Renal cortex interstitium (tissue), 11 donors: ENCODE measurements at regions not wholly inside any gene's neighbourhood (a gene's known extent, or its start where the extent isn't known, plus 50 kb on each side); places are given as distances from the start of the nearest gene placed in this dataset.
"Not testable (repeated sequence)": the region's sequence is repeated elsewhere in the genome, so short reads cannot be mapped to it uniquely, and the experiment has no call there.

Source experiments
- DNase-seq, 11 donors: peaks; one replicate each; pipeline ENCODE4 v3.0.0-alpha.2; 2013; ENCODE audit warnings: low read depth in 9 of 11, low spot score in 4 of 11; ENCODE audit errors: extremely low read depth in 1 of 11

DNA sequence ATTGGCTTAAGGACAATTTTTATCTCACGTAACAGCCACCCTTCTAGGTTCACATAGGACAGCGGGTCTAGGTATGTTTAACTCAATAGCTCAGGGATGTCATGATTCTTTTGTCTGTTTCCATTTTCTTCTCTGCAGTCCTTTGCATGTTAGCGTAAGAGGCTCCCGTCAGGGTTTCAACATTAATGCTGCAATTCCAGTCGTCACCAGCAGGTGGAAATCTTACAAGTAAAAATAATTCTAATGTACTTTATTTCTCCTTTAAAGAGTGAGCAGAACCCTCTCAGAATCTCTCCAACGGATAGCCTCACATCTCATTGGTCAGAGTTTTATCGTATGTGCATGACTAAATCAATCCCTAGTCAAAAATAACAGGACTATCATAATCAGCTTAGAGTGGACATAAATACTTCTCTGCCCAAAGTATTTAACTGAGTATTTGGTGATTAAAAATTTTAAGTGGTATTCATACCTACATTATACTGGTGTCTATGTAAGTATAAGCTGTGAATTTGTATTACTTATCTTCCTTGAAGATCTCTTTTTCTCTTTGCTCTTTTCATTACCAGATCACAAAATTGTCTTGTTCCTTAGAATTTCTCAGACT, 487.2 kb upstream of the GCFC2 start:
- DNase-seq: peak; percentile 46 to 83 (median 63)

DNA sequence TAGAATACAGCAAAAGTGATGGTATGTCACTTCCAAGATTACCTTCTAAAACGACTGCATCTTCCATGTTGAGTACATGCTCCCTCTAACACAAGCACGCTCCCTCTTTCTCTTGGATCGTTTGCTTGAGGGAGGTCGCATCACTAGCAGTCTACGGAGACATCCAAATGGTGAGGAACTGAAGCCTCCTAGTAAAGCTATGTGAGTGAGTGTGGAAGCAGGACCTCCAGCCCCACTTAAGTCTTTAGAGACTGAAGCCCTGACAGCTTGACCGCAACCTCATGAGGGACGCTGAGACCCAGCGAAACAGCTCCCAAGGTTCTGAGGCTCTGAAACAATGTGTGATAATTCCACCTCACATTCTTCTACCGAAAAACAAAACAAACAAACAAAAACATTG, 486.7 kb upstream of the GCFC2 start:
- no peak for DNase-seq

DNA sequence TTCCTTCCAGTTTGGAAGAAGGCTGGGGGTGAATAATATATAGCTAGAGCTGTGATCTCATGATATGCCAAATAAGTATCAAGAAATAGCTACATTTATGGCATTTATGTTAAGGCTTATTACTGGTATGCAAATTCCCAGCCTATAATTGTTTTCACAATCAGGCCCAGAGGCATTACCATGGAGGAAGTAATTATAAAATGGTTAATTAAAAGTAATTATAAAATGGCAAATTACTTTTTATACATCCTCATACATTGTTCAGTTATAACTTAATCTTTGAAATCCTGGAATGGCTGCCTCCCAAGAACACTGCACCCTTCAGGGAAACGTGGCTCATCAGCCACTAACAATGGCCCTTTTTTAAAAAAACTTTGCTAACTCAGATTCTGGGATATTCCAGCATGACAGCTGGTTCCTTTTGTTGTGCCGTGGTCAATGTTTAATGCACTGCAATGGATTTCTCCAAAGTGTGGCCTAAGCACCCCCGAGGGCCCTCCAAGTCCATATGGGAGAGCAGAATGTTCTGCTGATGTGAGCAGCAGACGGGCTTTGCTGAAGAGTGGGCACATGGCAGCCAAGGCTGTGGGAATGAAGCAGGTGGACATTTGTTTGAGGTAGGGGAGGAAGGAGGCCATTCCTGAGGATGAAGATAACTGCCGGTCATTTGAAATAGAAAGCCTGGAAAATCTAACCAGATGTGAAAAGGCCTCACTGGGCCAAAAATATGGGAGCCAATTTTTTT, 483.5 kb upstream of the GCFC2 start:
- DNase-seq: no peak

DNA sequence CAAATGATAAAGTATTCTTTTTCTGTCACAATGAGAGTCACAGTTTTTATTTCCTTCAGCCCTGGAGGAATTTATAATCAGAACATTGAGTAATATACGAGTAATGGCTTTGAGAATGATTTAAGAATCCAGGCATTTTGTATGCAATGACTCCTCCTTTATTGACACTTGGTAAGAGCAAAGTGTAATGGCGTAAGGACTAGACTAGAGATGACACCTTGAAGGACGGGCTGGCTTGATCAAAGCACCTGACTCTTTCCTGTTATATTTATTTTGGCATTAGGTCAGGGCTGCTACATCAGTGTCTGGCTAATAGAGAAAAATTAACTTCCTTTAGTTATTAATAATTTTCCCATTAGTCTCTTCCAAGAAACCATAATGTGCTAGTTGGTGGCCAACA, 482.4 kb upstream of the GCFC2 start:
- no peak for DNase-seq

DNA sequence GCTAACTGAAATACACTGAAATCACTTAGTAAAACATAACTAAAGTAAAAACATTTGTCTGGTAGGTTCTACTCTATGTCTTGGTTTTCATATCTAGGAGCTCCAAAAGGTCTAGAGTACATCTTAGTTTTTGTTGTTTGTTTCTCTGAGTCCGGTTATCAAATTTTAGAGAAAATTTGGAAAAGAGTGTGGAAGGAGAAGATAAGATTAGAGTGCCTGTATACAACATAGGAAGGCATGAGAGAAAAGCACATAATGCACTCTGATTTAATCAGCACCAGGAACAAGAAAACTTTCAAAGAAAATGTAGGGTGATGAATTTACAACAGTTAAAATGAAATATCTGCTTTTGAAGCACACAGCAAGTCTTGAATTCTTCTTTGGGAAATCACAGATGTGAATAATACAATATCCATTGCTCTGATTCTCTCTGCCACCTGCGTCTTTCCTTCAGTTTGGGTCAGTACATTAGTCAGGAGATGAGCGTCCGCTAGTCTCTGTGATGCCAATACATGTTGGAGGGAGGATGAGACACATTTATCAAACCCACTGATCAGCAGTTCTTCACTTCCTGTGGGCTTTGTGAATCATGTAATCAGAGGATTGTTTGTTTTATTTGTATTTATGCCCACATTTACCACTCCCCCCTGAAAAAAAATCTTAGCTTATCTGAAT, 477.8 kb upstream of the GCFC2 start:
- DNase-seq: no peak

DNA sequence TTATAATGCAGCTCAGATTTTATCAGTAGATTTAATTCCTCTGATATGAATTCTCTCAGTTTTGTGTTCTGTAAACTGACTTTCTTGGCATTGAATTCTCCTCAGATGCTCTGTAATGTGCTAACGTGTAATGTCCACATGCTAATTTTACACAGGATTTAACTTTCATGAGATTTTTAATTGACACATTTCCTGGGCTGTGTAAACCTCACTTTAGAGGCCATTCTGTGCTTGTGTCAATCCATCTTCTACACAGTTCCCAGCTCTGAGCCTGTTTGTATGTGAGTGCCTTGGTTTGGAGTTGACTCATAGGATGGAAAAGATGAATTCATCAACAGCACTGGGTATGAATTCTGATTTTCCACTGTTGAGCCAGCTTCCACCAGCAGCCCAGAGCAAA, 476.7 kb upstream of the GCFC2 start:
- DNase-seq: no peak

DNA sequence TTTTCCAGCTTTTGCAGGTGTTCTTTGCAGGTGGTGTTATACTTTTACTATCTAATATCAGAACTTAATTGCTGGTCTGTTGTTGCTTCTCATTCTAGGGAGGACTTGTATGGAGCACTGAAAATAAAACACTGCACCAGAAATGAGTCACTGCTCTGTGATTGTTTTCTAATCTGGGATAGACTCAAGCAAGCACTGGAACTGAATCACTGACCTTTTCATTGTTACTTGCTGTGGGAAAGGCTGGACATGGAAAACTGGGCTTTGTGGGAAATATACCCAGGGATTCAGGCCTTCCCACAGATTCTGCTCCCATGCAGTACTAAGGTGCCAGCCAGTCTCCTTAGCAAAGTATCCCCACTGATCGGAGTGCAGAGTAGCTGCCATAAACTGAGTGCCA, 470.0 kb upstream of the GCFC2 start:
- no peak for DNase-seq

DNA sequence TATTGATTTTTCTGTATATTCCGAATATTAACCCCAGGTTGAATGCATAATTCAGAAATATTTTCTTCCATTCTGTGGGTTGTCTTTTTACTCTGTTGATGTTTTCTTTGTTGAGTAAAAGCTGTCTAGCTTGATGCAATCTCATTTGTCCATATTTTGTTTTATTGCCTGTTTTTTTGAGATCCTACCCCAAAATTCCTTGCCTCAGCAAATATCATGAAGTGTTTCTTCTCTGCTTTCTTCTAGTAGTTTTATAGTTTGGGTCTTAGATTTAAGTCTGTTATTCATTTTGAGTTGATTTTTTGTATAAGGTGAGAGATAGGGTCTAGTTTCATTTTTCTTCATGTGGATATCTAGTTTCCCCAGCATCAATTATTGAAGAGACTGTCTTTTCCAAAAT, 467.9 kb upstream of the GCFC2 start:
- DNase-seq: no peak

DNA sequence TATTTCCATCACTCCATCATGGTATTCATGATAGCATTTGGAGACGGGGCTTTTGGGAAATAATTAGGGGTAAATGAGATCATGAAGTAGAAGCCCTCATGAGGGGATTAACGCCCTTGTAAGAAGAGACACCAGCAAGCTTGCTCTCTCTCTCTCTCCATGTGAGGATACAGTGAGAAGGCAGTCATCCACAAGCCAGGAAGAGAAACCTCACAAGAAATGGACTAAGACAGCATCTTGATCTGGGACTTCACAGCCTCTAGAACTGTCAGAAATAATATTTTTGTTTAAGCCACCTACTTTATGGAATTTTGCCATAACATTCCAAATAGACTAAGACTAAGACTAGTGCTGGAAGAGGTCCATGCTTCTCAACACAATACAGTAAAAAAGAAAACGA, 464.6 kb upstream of the GCFC2 start:
- no peak for DNase-seq

DNA sequence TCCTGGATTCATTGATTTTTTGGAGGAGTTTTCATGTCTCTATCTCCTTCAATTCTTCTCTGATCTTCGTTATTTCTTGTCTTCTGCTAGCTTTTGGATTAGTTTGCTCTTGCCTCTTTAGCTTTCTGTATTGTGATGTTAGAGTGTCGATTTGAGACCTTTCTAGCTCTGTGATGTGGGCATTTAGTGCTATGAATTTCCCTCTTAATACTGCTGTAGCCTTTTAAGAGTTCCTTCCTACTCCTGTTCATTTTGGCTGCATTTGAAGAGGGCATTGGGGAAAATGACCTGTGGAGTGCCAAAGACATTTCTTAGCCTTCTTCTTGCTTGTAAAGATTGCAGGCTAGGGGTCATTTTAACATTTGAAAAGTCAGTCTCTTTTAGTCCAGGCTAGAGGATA, 463.8 kb upstream of the GCFC2 start:
- no peak for DNase-seq

DNA sequence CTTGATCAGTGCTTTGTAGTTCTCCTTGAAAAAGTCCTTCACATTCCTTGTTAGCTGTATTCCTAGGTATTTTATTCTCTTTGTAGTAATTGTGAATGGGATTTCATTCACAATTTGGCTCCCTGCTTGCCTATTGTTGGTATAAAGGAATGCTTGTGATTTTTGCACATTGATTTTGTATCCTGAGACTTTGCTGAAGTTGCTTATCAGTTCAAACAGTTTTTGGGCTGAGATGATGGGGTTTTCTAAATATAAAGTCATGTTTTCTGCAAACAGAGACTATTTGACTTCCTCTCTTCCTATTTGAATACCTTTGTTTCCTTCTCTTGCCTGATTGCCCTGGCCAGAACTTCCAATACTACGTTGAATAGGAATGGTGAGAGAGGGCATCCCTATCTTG, 462.5 kb upstream of the GCFC2 start:
- not testable (repeated sequence) for DNase-seq

DNA sequence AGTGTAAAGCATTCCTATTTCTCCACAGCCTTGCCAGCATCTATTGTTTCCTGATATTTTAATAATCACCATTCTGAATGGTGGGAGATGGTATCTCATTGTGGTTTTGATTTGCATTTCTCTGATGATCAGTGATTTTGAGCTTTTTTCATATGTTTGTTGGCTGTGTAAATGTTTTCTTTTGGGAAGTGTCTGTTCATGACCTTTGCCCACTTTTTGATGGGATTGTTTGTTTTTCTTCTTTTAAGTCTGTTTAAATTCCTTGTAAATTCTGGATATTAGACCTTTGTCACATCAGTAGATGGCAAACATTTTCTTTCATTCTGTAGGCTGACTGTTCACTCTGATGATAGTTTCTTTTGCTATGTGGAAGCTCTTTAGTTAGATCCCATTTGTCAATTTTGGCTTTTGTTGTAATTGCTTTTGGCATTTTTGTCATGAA, 461.5 kb upstream of the GCFC2 start:
- not testable (repeated sequence) for DNase-seq

DNA sequence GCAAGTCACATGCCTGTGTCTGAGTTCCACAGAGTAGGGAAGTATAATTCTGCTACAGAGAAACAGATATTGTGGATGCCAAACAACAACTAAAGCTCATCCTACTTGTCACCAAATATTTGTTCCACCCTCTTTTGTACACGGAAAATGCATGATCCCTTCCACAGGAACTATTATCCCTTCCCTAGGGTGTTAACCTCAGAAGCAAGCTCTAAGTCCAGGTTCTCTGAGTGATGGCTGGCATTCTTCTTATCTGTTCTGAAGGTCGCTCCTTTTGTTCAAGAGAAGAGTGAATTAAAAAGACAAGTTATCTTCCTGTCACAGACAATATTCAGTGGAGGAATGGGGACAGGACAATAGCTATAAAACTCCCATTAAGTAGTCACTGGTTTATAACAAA, 460.1 kb upstream of the GCFC2 start:
- no peak for DNase-seq

DNA sequence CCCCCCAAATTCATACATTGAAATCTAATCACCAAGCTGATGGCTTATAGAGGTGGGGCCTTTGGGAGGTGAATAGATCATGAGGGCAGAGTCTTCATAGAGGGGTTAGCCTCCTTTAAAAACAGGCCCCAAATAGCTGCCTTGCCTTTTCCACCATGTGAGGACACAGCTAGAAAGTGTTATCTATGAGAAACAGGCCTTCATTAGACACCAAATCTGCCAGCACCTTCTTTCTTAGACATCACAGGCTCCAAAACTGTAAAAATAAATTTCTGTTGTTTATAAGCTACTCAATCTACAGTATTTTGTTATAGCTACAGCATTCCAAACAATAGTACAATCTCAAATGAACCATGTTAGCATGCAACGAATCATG, 459.3 kb upstream of the GCFC2 start:
- no peak for DNase-seq

DNA sequence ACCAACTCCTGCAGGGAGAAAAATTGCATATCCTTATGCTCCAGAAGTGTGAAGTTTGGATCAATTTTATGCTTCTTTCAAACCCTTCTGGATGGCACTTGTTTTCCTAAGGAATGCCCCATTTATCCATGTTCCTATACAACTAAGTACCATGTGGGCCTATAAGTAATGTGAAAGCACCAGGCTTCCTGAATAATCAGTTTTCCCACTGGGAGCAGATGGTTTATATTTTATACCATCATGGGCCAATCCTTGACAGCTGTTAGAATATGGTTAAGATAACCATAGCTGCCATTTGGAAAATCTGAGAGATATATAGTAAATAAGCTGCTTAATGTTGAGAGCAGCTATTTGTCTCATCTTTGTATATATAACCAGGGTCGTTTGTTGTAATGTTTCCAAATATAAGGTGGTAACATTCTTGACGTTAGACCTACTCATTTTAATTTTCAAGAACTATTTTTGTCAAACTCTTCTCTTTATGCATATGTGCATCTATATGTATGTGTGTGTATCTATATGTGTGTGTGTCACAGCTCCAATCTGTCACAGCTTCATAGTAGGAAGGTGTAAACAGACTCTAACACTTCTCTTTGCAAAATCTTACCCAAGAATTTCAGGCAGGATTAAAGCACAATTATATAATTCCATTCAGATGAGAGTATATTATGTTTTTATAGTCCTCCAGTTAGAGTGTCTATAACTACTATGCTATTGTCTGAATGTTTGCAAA, 458.7 kb upstream of the GCFC2 start:
- DNase-seq: no peak

DNA sequence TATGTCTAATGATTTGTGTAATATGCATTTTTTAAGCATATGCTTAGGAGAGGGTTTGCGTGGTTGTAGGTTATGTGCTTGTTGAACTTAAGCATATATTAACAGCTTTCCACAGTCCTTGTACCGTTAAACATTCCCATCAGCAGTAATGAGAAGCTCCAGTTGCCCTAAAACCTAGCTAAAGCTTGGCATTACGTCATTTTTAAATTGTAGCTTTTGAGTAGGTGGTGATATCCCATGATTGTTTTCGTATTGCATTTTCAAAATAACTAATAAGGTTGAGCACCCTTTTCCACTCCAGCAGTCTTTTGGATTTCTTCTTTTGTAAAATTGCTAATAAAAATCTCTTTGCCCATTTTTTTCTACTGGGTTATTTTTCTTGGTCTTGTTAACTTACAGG, 453.1 kb upstream of the GCFC2 start:
- DNase-seq: no peak

DNA sequence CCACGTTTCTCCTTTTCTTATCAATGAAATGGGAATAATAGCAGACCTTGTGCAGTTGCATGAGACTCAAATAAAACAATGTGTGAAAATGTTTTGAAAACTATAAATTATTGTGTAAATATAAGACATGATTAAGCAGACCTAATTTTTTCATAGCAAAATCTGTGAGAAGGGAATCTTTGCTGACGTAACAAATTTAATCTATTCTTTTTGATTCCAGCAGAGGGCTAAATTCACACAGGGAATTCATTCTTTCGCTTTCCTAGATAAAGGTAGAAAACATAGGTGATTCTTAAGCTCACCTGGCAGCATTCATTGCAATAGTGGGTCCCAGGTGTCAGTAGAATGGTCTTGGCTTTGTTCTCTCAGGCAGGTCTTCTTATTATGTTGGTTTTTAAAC, 450.0 kb upstream of the GCFC2 start:
- DNase-seq: no peak

DNA sequence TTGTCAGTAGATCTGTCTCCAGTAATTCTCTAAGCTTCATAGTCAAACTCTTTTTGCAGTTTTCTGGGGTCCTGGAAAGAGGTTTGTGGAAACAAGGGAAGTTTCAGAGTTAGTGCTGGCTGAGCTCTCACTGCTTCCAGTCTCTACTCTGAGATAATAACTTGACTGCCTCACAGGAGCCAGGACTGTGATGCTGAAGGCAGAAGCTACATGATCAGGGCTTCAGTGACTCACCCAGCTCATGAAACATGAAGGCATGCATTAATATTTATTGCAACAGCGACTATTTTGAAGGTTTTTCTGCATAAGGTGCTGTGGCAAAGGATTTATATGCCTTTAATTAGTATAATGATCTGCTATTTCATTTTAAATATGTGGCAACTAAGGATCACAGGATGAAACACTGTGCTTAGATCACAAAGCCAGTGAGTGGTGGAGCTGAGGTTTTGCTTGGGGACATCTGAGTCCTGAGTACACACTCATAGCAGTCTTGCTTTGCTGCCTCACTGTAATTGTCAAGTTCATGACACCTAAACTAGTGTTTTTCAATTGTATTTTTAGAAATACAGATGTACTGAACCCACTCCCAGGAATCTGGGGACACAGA, 448.4 kb upstream of the GCFC2 start:
- no peak for DNase-seq

DNA sequence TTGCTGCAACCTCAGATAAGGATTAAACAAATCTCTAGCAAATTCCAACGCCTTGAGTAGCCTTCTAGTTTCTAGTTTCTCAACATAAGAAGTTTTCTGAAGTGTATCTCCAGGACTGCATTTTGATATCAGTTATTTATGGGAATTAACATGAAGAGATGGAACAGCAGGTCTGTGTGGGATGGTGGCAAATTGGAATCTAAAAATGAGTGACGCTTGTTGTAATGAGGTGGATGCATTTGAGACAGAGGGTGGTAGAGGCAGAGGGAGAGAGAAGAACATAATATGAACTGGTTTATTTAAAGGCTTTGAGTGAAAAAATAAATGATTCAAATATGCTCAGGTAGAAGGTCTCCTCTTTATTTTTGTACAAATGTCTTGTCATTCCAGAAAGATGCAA, 446.8 kb upstream of the GCFC2 start:
- no peak for DNase-seq

DNA sequence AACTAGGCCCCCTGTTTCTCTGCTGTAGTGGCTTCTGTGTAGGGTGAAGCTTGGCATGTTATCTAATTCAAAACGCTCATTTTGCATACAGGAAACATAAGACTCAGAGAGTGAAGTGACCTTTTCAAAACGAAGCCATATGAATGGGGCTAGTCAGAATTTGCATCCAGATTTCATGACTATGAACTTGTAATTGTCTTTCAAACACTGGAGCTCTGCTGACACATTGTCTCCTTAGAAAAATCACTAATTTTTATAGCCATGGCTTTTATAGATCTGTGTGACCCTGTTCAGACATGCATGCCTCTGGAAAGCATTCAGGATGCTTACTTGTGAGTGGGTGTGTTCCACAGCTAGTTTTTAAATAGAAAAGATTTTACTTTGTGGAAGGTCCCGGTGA, 444.3 kb upstream of the GCFC2 start:
- DNase-seq: no peak
